K562 (cell line): ENCODE measurements at regions not wholly inside any gene's neighbourhood (a gene's known extent, or its start where the extent isn't known, plus 50 kb on each side); places are given as distances from the start of the nearest gene placed in this dataset.

Experiments used
- ARNT ChIP-seq, 2 experiments: fragments of 450-650 bp; IDR thresholded peaks; 2 replicates each; pipeline ENCODE4 v1.6.1; 2016; ENCODE audit warnings: mild to moderate bottlenecking in 1 of 2
- ATF7 ChIP-seq: fragments of 450-650 bp; IDR thresholded peaks from 2 replicates; pipeline ENCODE4 v1.7.1; 2014; ENCODE audit warnings: mild to moderate bottlenecking, moderate library complexity
- FOXM1 ChIP-seq, 2 experiments: fragments of 450-650 bp in 1 of 2; sonication (generic) in 1 of 2; formaldehyde crosslinking in 1 of 2; IDR thresholded peaks; 2 replicates each; pipeline versions ENCODE4 v1.6.1 to v1.9.0; 2017 to 2022; ENCODE audit warnings: low read depth in 2 of 2, mild to moderate bottlenecking in 2 of 2, missing genetic modification reagents in 1 of 2, moderate library complexity in 1 of 2
- KAT8 ChIP-seq: fragments of 450-650 bp; IDR thresholded peaks from 2 replicates; pipeline ENCODE4 v1.6.1; 2016; ENCODE audit warnings: low read depth, mild to moderate bottlenecking
- NFRKB ChIP-seq: fragments of 450-650 bp; IDR thresholded peaks from 2 replicates; pipeline ENCODE4 v1.6.1; 2016; ENCODE audit warnings: low read depth
- POLR2AphosphoS5 ChIP-seq: IDR thresholded peaks from 2 replicates; pipeline ENCODE4 v1.6.1; 2011; ENCODE audit warnings: mild to moderate bottlenecking, low read depth, low read length, moderate library complexity; ENCODE audit not compliant: control insufficient read depth, insufficient read depth
- TF ChIP-seq, protein P1 (sequence below), 2 experiments: fragments of 450-650 bp; formaldehyde crosslinking in 1 of 2; IDR thresholded peaks; 2 replicates each; pipeline versions ENCODE4 v1.4.0 to v1.6.1; 2014 to 2020; ENCODE audit warnings: mild to moderate bottlenecking in 2 of 2, borderline replicate concordance in 1 of 2, low read depth in 1 of 2
- TF ChIP-seq, protein P2 (sequence below), 3 experiments: IDR thresholded peaks in 2 of 3; conservative IDR thresholded peaks in 1 of 3; 2 replicates each; pipeline ENCODE4 v1.5.1; 2011 to 2012; ENCODE audit warnings: low read length in 3 of 3, mild to moderate bottlenecking in 3 of 3, control low read depth in 2 of 3, improper control_type of control experiment in 1 of 3, inconsistent platforms in 1 of 3, low read depth in 1 of 3, mixed read lengths in 1 of 3, moderate library complexity in 1 of 3; ENCODE audit not compliant: insufficient read depth in 2 of 3
- TF ChIP-seq, protein P3 (sequence below): sonication (generic); formaldehyde crosslinking; IDR thresholded peaks from 2 replicates; pipeline ENCODE4 v1.5.0; 2020; ENCODE audit warnings: missing genetic modification reagents

DNA sequence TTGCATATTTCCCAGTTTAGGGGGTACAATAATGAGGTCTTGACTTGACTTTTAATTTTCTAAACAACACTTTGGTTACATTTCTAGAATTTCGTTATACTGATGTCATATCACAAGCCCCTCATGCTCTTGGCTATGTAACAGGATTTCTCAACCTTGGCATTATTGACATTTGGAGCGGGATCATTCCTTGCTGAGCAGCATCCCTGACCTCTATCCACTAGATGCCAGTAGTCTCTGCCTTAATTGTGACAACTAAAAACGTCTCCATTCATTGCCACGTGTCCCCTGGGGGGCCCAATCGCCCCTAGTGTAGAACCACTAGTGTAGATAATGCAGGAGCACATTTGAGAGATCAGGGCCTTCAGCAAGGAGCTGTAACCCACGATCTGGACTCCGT lies 234.2 kb upstream of the MID1 start:
- TF ChIP-seq POLR2AphosphoS5, result no peak
- TF ChIP-seq, protein P1, sequence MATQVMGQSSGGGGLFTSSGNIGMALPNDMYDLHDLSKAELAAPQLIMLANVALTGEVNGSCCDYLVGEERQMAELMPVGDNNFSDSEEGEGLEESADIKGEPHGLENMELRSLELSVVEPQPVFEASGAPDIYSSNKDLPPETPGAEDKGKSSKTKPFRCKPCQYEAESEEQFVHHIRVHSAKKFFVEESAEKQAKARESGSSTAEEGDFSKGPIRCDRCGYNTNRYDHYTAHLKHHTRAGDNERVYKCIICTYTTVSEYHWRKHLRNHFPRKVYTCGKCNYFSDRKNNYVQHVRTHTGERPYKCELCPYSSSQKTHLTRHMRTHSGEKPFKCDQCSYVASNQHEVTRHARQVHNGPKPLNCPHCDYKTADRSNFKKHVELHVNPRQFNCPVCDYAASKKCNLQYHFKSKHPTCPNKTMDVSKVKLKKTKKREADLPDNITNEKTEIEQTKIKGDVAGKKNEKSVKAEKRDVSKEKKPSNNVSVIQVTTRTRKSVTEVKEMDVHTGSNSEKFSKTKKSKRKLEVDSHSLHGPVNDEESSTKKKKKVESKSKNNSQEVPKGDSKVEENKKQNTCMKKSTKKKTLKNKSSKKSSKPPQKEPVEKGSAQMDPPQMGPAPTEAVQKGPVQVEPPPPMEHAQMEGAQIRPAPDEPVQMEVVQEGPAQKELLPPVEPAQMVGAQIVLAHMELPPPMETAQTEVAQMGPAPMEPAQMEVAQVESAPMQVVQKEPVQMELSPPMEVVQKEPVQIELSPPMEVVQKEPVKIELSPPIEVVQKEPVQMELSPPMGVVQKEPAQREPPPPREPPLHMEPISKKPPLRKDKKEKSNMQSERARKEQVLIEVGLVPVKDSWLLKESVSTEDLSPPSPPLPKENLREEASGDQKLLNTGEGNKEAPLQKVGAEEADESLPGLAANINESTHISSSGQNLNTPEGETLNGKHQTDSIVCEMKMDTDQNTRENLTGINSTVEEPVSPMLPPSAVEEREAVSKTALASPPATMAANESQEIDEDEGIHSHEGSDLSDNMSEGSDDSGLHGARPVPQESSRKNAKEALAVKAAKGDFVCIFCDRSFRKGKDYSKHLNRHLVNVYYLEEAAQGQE (IDR thresholded peaks at IDR 0.05; ENCODE audit: borderline replicate concordance), result no peak
- TF ChIP-seq, protein P1 (CRISPR knock-in tag; IDR thresholded peaks at IDR 0.05; ENCODE audit: low read depth), result no peak
- no peak for TF ChIP-seq ARNT (IDR thresholded peaks at IDR 0.05)
- TF ChIP-seq, protein P2, sequence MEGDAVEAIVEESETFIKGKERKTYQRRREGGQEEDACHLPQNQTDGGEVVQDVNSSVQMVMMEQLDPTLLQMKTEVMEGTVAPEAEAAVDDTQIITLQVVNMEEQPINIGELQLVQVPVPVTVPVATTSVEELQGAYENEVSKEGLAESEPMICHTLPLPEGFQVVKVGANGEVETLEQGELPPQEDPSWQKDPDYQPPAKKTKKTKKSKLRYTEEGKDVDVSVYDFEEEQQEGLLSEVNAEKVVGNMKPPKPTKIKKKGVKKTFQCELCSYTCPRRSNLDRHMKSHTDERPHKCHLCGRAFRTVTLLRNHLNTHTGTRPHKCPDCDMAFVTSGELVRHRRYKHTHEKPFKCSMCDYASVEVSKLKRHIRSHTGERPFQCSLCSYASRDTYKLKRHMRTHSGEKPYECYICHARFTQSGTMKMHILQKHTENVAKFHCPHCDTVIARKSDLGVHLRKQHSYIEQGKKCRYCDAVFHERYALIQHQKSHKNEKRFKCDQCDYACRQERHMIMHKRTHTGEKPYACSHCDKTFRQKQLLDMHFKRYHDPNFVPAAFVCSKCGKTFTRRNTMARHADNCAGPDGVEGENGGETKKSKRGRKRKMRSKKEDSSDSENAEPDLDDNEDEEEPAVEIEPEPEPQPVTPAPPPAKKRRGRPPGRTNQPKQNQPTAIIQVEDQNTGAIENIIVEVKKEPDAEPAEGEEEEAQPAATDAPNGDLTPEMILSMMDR (IDR thresholded peaks at IDR 0.05 in 2 of 3, conservative IDR thresholded peaks at IDR 0.05 in 1 of 3; ENCODE audit: insufficient read depth in 2 of 3, low read depth in 1 of 3, low read length in 3 of 3), result no peak
- TF ChIP-seq, protein P3, sequence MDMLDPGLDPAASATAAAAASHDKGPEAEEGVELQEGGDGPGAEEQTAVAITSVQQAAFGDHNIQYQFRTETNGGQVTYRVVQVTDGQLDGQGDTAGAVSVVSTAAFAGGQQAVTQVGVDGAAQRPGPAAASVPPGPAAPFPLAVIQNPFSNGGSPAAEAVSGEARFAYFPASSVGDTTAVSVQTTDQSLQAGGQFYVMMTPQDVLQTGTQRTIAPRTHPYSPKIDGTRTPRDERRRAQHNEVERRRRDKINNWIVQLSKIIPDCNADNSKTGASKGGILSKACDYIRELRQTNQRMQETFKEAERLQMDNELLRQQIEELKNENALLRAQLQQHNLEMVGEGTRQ, result no peak
- no peak for TF ChIP-seq ATF7
- TF ChIP-seq FOXM1 (IDR thresholded peaks at IDR 0.05; ENCODE audit: low read depth), result no peak
- no peak for TF ChIP-seq FOXM1 (CRISPR knock-in tag; IDR thresholded peaks at IDR 0.05; ENCODE audit: low read depth)
- no peak for TF ChIP-seq KAT8
- TF ChIP-seq NFRKB, result no peak
